ENCODE measurements at regions not wholly inside any gene's neighbourhood (a gene's known extent, or its start where the extent isn't known, plus 50 kb on each side); places are given as distances from the start of the nearest gene placed in this dataset.

DNA sequence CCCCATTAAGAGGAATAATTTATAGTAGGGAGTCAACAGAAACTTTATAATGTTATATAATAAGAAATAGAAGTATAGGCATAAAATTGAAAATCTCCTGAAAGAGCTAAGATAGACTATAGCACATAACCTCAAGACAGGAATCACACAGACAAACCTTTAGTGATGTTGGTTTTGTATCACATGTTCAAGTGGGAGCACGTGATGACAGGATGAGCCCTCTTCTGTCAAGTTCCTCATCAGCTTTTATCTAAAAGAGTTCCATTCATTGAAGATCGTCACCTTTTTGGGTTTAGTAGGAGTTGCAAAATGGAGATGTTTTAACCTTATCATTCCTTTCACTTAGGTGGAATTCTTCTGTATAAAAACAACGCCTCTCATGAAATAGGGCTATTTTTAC, 127.0 kb downstream of the MCHR2 start:
- no peak for DNase-seq (ENCODE audit: low read depth in 4 of 4, low spot score in 2 of 4)

DNA sequence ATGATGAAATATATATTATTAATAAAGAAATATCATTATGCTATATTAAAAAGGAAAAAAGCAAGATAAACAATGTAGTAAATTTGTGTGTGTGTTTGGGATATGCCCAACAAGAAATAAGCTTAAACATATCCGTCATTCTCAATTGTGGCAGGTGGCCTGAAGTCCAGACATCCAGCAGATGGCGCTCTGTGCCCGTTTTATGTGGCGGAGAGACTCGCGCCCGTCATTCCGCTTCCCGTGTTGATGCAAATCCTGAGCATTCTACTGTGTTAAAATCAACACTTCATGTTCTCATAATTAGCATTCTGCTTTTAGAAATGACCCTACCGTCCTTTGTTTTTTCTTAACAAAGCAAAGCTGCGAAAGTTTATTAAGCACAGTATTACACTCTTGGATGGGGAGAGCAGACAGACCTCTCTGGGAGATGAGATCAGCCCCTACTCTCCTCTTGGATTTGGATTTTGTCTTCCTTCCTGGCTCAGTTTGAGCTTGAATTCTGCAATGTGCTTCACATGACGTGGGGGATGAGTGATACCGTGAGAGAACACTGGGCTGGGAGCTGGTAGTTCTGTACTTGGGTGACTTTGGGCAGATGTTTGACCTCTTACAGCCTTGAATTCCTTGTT, 125.8 kb downstream of the MCHR2 start:
- DNase-seq (ENCODE audit: low read depth in 4 of 4, low spot score in 2 of 4): peak; percentile 34 to 47 (median 37)

Data from left renal cortex interstitium (tissue), 4 donors.